ENCODE measurements at regions not wholly inside any gene's neighbourhood (a gene's known extent, or its start where the extent isn't known, plus 50 kb on each side); places are given as distances from the start of the nearest gene placed in this dataset.

- no peak overlapping the region for H3K9ac ChIP-seq (ENCODE audit: low read length)
Observed at GRCh38 chr5:166018716-166019115, 2272.7 kb upstream of the WWC1 start.

GRCh38 chr5:166022065-166022464 is 2269.4 kb upstream of the WWC1 start:
- Histone ChIP-seq H3K27me3 (ENCODE audit: low read length) (no peaks in the 10 kb centered on the region), H3K36me3 (ENCODE audit: low read length) (no peaks in the 10 kb centered on the region), H3K9me2 (replicated peaks; ENCODE audit: insufficient read depth, low read length) (no peaks in the 10 kb centered on the region; the same call in 1 of the 2 replicates), H3K9me3 (ENCODE audit: insufficient read depth, low read length) (no peaks in the 10 kb centered on the region), H2AFZ (ENCODE audit: low read depth, low read length, severe bottlenecking) (no peak overlapping the region), H3K9ac (ENCODE audit: low read length) (no peak overlapping the region), H3F3A (ENCODE audit: insufficient read depth) (no peaks in the 10 kb centered on the region), H3K27ac (ENCODE audit: low read depth, low read length) (no peak overlapping the region), H3K4me2 (ENCODE audit: low read depth, low read length, poor library complexity, severe bottlenecking) (no peak overlapping the region), H3K79me2 (ENCODE audit: insufficient read depth, low read length) (no peaks in the 10 kb centered on the region), H3K4me3 (ENCODE audit: insufficient read depth, low read length, poor library complexity, severe bottlenecking) (no peak overlapping the region), H4K20me1 (ENCODE audit: low read depth, low read length) (no peaks in the 10 kb centered on the region)
- TF ChIP-seq, protein P1, sequence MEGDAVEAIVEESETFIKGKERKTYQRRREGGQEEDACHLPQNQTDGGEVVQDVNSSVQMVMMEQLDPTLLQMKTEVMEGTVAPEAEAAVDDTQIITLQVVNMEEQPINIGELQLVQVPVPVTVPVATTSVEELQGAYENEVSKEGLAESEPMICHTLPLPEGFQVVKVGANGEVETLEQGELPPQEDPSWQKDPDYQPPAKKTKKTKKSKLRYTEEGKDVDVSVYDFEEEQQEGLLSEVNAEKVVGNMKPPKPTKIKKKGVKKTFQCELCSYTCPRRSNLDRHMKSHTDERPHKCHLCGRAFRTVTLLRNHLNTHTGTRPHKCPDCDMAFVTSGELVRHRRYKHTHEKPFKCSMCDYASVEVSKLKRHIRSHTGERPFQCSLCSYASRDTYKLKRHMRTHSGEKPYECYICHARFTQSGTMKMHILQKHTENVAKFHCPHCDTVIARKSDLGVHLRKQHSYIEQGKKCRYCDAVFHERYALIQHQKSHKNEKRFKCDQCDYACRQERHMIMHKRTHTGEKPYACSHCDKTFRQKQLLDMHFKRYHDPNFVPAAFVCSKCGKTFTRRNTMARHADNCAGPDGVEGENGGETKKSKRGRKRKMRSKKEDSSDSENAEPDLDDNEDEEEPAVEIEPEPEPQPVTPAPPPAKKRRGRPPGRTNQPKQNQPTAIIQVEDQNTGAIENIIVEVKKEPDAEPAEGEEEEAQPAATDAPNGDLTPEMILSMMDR (IDR thresholded peaks at IDR 0.05; ENCODE audit: insufficient read depth, low read length, poor library complexity, severe bottlenecking): no peak
- TF ChIP-seq EZH2phosphoT487 (conservative IDR thresholded peaks at IDR 0.05; ENCODE audit: low read length): no peak

More at GRCh38 chr5:166018716-166019115, 2272.7 kb upstream of the WWC1 start:
- Histone ChIP-seq H3K4me3 (ENCODE audit: insufficient read depth, low read length, poor library complexity, severe bottlenecking) (no peak overlapping the region), H4K20me1 (ENCODE audit: low read depth, low read length) (no peaks in the 10 kb centered on the region), H3K9me3 (ENCODE audit: insufficient read depth, low read length) (no peaks in the 10 kb centered on the region), H3K36me3 (ENCODE audit: low read length) (no peaks in the 10 kb centered on the region), H3K79me2 (ENCODE audit: insufficient read depth, low read length) (no peaks in the 10 kb centered on the region), H2AFZ (ENCODE audit: low read depth, low read length, severe bottlenecking) (no peak overlapping the region), H3K4me2 (ENCODE audit: low read depth, low read length, poor library complexity, severe bottlenecking) (no peak overlapping the region), H3K27ac (ENCODE audit: low read depth, low read length) (no peak overlapping the region), H3K9me2 (replicated peaks; ENCODE audit: insufficient read depth, low read length) (no peaks in the 10 kb centered on the region; the same call in 1 of the 2 replicates), H3K27me3 (ENCODE audit: low read length) (no peaks in the 10 kb centered on the region), H3F3A (ENCODE audit: insufficient read depth) (no peaks in the 10 kb centered on the region)
- TF ChIP-seq EZH2phosphoT487 (conservative IDR thresholded peaks at IDR 0.05; ENCODE audit: low read length): no peak
- TF ChIP-seq, protein P1 (IDR thresholded peaks at IDR 0.05; ENCODE audit: insufficient read depth, low read length, poor library complexity, severe bottlenecking): no peak

DNA sequence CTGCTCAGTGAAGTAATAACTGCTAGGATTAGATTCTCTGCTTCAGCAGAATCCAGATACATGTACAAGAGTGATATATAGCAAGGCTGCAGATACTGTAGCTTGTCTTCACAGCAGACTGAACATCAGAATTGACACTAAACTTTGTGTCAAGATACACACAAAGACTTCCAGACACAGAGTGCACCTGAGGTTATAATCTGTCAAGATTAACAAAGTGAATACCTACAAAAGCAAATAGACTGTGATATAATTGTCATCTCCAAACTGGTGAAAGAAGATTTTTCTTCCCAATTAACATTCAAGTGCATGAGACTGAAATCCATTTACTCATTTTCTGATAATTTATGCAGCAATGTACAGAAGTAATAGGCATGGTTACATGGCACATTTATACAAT is 2266.5 kb upstream of the WWC1 start:
- Histone ChIP-seq H3K4me3 (ENCODE audit: insufficient read depth, low read length, poor library complexity, severe bottlenecking) (no peak overlapping the region), H3K4me2 (ENCODE audit: low read depth, low read length, poor library complexity, severe bottlenecking) (no peak overlapping the region), H3K27ac (ENCODE audit: low read depth, low read length) (no peak overlapping the region), H3K9me2 (replicated peaks; ENCODE audit: insufficient read depth, low read length) (no peaks in the 10 kb centered on the region; the same call in 1 of the 2 replicates), H2AFZ (ENCODE audit: low read depth, low read length, severe bottlenecking) (no peak overlapping the region), H3K9ac (ENCODE audit: low read length) (no peak overlapping the region), H3K27me3 (ENCODE audit: low read length) (no peaks in the 10 kb centered on the region), H4K20me1 (ENCODE audit: low read depth, low read length) (no peaks in the 10 kb centered on the region), H3K9me3 (ENCODE audit: insufficient read depth, low read length) (no peaks in the 10 kb centered on the region), H3K36me3 (ENCODE audit: low read length) (no peaks in the 10 kb centered on the region), H3F3A (ENCODE audit: insufficient read depth) (no peaks in the 10 kb centered on the region), H3K79me2 (ENCODE audit: insufficient read depth, low read length) (no peaks in the 10 kb centered on the region)
- TF ChIP-seq EZH2phosphoT487 (conservative IDR thresholded peaks at IDR 0.05; ENCODE audit: low read length): no peak
- TF ChIP-seq, protein P1 (IDR thresholded peaks at IDR 0.05; ENCODE audit: insufficient read depth, low read length, poor library complexity, severe bottlenecking): no peak

All from SU-DHL-6 (cell line).